ENCODE measurements at regions not wholly inside any gene's neighbourhood (a gene's known extent, or its start where the extent isn't known, plus 50 kb on each side); places are given as distances from the start of the nearest gene placed in this dataset.

DNA sequence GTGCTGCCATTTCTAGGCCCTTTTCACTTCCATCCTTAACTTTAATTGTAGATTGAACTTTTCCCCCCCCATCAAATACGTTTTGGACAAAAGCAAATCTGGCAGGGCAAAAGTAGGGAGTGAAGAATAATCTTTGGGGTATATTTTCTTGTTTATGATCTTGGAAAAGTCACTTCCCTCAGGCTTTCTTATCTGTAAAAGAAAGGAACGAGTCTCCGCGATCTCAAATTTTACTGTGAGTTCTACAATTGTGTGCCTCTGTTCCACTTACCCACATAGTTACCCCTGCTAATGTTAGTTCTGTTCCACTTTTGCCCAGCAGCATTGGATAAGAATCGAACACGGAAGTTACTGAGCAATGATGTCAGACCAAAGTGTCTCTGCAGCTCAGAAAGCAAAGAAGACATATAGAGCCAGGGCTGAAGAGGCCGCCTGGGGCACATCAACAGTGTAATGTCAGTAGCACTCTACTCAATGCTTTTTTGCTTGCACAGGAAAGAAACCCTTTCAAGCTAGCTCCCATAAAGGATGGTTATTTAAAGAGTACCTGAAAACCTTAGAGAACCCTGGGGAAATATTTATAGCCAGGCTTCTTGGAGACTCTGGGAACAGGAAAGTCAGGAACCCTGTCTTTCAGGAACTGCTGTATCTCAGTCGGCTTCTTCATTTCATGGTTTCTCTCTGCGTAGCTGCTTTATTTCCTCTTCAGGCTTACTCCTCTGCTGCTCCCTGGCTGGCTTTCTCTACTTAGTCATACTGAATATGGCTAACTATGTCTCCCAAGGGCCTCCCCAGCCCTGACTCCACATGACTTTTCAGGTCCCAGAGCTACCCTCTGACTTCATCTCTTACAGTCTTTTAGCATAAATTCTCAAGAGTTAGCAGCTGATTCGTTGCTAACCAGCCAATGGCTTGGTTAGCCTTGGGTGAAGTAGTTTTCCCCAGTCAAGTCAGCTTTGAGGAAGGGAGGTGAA lies 123.7 kb upstream of the FAM3C start:
- no peak for DNase-seq (ENCODE audit: low read depth, low spot score)
- CTCF ChIA-PET = no interaction called here

DNA sequence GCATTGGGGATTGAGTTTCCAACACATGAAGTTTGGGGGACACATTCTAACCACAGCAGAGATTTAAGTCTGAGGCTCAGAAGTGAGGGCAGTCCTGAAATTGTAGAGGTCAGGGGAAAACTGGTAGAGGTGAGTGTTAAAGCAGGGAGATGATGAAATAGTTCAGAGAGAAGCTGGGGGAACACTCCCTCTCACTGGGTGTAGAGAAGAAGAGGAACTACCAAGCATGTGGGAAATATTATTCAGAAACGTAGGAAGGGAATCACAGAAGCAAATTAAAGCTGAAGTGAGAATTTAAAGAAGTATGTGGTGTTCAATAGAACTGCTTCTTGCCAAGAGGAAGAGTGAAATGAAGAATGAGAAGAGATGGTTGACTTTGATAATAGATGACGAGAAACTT lies 121.5 kb upstream of the FAM3C start:
- CTCF ChIA-PET = no interaction called here
- RAD21 ChIA-PET (ENCODE audit: low non-redundant PET in 1 of 2, low total read pairs in 2 of 2, uncharacterized antibody in 2 of 2, unreplicated experiment in 2 of 2) = no interaction called here
- DNase-seq (ENCODE audit: low read depth, low spot score) (no peak), ATAC-seq (no peak)
- Histone ChIP-seq H3K4me1 (ENCODE audit: control insufficient read depth in 1 of 2, insufficient read depth in 2 of 2, low read length in 2 of 2) (peaks cover 0 to 14% of the 10 kb centered on the region in 2 experiments; a peak in 2 of 4 replicates), H3K27ac (ENCODE audit: low read depth, low read length) (no peak overlapping the region), H3K36me3 (ENCODE audit: control insufficient read depth in 1 of 2, insufficient read depth in 2 of 2, low read length in 2 of 2) (0 out of 4 replicates have a peak, but pooled peaks cover 0 to 6% of the 10 kb centered on the region in 2 experiments), H3K4me3 (replicated peaks in 1 of 2; ENCODE audit: low read depth in 1 of 2, low read length in 2 of 2) (no peak overlapping the region), H2AFZ (ENCODE audit: low read depth, low read length, poor library complexity, severe bottlenecking) (no peak overlapping the region), H4K20me1 (ENCODE audit: insufficient read depth) (no peaks in the 10 kb centered on the region), H3K79me2 (ENCODE audit: insufficient read depth, low read length) (no peaks in the 10 kb centered on the region), H3K4me2 (ENCODE audit: low read length) (no peak overlapping the region), H3K9me3 (ENCODE audit: control insufficient read depth in 1 of 2, insufficient read depth in 1 of 2, low read depth in 1 of 2, low read length in 2 of 2) (peaks cover 0 to 3% of the 10 kb centered on the region in 2 experiments; a peak in 1 of 4 replicates), H3K9me2 (ENCODE audit: insufficient read depth) (no peaks in the 10 kb centered on the region), H3K9ac (ENCODE audit: low read length) (no peak overlapping the region), H3K27me3 (ENCODE audit: insufficient read depth, low read length) (no peaks in the 10 kb centered on the region)
- intact Hi-C loops (cut with micrococcal nuclease) = no loop called here
- POLR2A ChIA-PET = no interaction called here
- BruUV-seq (replicated peaks) = no TSS peak
- TF ChIP-seq, protein P1, sequence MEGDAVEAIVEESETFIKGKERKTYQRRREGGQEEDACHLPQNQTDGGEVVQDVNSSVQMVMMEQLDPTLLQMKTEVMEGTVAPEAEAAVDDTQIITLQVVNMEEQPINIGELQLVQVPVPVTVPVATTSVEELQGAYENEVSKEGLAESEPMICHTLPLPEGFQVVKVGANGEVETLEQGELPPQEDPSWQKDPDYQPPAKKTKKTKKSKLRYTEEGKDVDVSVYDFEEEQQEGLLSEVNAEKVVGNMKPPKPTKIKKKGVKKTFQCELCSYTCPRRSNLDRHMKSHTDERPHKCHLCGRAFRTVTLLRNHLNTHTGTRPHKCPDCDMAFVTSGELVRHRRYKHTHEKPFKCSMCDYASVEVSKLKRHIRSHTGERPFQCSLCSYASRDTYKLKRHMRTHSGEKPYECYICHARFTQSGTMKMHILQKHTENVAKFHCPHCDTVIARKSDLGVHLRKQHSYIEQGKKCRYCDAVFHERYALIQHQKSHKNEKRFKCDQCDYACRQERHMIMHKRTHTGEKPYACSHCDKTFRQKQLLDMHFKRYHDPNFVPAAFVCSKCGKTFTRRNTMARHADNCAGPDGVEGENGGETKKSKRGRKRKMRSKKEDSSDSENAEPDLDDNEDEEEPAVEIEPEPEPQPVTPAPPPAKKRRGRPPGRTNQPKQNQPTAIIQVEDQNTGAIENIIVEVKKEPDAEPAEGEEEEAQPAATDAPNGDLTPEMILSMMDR (IDR thresholded peaks at IDR 0.05 in 2 of 3, conservative IDR thresholded peaks at IDR 0.05 in 1 of 3; ENCODE audit: borderline replicate concordance in 1 of 3, insufficient read depth in 1 of 3, low read depth in 2 of 3, low read length in 2 of 3) = no peak
- TF ChIP-seq SRF (IDR thresholded peaks at IDR 0.05; ENCODE audit: low read depth) (no peak), ZBTB33 (IDR thresholded peaks at IDR 0.05; ENCODE audit: extremely low read depth, insufficient replicate concordance, low read length) (no peak), JUND (IDR thresholded peaks at IDR 0.05) (no peak), SP1 (IDR thresholded peaks at IDR 0.05; ENCODE audit: low read depth) (no peak), ZFX (IDR thresholded peaks at IDR 0.05) (no peak), ELF1 (IDR thresholded peaks at IDR 0.05; ENCODE audit: borderline replicate concordance, low read depth) (no peak), RAD21 (IDR thresholded peaks at IDR 0.05; ENCODE audit: low read depth) (no peak), POLR2A (IDR thresholded peaks at IDR 0.05; ENCODE audit: borderline replicate concordance, extremely low read depth, insufficient read depth, insufficient read length) (no peak), SIN3A (IDR thresholded peaks at IDR 0.05; ENCODE audit: low read depth) (no peak), FOSL1 (IDR thresholded peaks at IDR 0.05; ENCODE audit: low read depth) (no peak), POLR2AphosphoS5 (IDR thresholded peaks at IDR 0.05; ENCODE audit: low read depth, low read length) (no peak)
- TF ChIP-seq, protein P2, sequence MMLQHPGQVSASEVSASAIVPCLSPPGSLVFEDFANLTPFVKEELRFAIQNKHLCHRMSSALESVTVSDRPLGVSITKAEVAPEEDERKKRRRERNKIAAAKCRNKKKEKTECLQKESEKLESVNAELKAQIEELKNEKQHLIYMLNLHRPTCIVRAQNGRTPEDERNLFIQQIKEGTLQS (IDR thresholded peaks at IDR 0.05) = no peak

More for the DNA sequence above, 123.7 kb upstream of the FAM3C start:
- Histone ChIP-seq H3K9ac (ENCODE audit: low read length) (no peak overlapping the region), H2AFZ (ENCODE audit: low read depth, low read length, poor library complexity, severe bottlenecking) (no peak overlapping the region), H3K4me1 (ENCODE audit: control insufficient read depth in 1 of 2, insufficient read depth in 2 of 2, low read length in 2 of 2) (peaks cover 0 to 23% of the 10 kb centered on the region in 2 experiments; a peak in 2 of 4 replicates), H4K20me1 (ENCODE audit: insufficient read depth) (no peaks in the 10 kb centered on the region), H3K4me2 (ENCODE audit: low read length) (no peak overlapping the region), H3K27me3 (ENCODE audit: insufficient read depth, low read length) (no peaks in the 10 kb centered on the region), H3K4me3 (replicated peaks in 1 of 2; ENCODE audit: low read depth in 1 of 2, low read length in 2 of 2) (no peak overlapping the region), H3K9me2 (ENCODE audit: insufficient read depth) (no peaks in the 10 kb centered on the region), H3K79me2 (ENCODE audit: insufficient read depth, low read length) (no peaks in the 10 kb centered on the region), H3K9me3 (ENCODE audit: control insufficient read depth in 1 of 2, insufficient read depth in 1 of 2, low read depth in 1 of 2, low read length in 2 of 2) (no peaks in the 10 kb centered on the region; a peak in 1 of 4 replicates), H3K27ac (ENCODE audit: low read depth, low read length) (no peak overlapping the region), H3K36me3 (ENCODE audit: control insufficient read depth in 1 of 2, insufficient read depth in 2 of 2, low read length in 2 of 2) (0 out of 4 replicates have a peak, but pooled peaks cover 0 to 6% of the 10 kb centered on the region in 2 experiments)
- ATAC-seq = no peak
- no peak for TF ChIP-seq ZFX (IDR thresholded peaks at IDR 0.05)
- no peak for TF ChIP-seq ZNF274 (IDR thresholded peaks at IDR 0.05; ENCODE audit: low read depth, low read length)
- no peak for TF ChIP-seq SP1 (IDR thresholded peaks at IDR 0.05; ENCODE audit: low read depth)
- TF ChIP-seq SRF (IDR thresholded peaks at IDR 0.05; ENCODE audit: low read depth) = no peak
- TF ChIP-seq JUND (IDR thresholded peaks at IDR 0.05) = no peak
- no peak for TF ChIP-seq EZH2phosphoT487 (IDR thresholded peaks at IDR 0.05; ENCODE audit: borderline replicate concordance)
- TF ChIP-seq, protein P2 (IDR thresholded peaks at IDR 0.05) = no peak
- BruUV-seq (replicated peaks) = no TSS peak
- ChIA-PET POLR2A (no interaction called here), RAD21 (ENCODE audit: low non-redundant PET in 1 of 2, low total read pairs in 2 of 2, uncharacterized antibody in 2 of 2, unreplicated experiment in 2 of 2) (no interaction called here)
- intact Hi-C loops (cut with micrococcal nuclease) = no loop called here
